HUDEP-2 (cell line): ENCODE measurements at regions not wholly inside any gene's neighbourhood (a gene's known extent, or its start where the extent isn't known, plus 50 kb on each side); places are given as distances from the start of the nearest gene placed in this dataset.

Experiments
- DNase-seq, 76 experiments: peaks; one replicate each; lab custom pipeline; 2025; ENCODE audit not compliant: unreplicated experiment in 76 of 76; lab: John Stamatoyannopoulos, UW

DNA sequence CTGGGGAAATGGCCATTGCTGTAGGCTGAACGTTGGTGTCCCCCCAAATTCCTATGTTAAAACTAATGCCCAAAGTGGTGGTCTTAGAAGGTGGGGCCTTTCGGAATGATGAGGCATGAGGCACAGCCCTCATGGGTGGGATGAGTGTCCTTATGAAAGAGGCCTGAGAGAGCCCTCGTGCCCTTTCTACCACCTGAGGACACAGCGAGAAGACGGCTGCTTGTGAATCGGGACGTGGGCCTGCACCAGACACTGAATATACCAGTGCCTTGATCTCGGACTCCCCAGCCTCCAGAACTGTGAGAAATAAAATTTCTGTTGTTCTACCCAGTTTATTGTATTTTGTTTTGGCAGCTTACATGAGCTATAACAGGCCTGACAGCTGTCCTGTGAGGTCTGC is 162.9 kb upstream of the B3GAT1 start:
- no peak for DNase-seq

- DNase-seq = no peak
These were observed 162.4 kb upstream of the B3GAT1 start for GRCh38 chr11:134574425-134574824.

DNA sequence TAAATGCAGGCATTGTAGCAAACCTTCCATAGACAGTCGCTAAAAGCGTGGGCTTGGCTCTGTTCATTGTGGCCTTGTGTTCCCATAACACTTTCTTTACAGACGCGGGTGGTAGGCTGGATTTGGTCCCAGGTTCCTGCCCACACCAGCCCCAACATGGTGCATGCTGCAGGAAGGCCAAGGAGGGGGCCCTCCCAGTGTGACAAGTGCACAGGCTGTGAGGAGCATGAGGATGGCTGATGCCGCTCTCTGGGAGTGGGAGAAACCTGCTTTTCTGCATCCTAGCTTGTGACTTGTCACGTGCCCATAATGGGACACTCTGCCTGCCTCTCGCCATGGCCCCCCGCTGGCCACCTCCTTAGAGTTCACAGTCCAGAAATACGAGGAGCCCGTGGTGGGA is 161.8 kb upstream of the B3GAT1 start:
- no peak for DNase-seq

- no peak for DNase-seq
These were observed 161.0 kb upstream of the B3GAT1 start for GRCh38 chr11:134572741-134573675.

DNA sequence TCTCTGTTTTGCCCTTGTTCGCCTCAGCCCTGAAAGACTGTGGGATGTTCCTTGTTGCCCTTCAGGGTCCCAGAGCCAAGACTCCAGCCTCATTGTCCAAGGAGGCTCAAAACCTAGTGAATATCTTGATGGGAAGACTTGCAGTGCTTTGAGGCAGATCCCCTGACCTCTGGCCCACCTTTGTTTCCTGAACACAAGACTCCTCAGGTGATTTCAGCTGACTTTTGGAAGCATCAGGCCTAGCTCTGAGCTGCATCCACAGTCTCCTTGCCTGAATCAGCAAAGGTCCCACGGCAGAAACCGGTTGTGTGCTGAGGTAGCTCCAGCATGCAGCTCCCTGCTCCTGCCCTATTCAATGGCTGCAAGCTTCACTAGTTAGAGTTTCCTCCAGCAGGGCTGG is 159.3 kb upstream of the B3GAT1 start:
- DNase-seq = no peak

DNA sequence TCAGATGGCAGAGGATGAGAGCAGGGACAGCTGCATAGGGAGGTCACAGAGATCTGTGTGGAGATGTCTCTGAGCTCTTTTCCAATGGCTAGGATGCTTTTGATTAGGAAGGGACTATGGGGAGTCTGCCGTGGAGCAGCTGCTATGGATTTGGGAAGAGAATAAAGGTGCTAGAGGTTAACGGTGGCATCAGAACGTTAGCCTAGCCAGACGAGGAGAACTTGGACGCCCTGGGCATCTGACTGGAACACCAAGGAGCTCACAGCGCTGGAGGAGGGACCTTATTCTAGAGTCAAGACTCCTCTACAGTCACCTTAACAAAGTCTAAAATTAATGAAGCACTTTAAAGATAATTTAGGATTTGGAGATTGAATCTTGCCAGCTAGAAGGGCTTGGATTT is 157.2 kb upstream of the B3GAT1 start:
- no peak for DNase-seq

- DNase-seq = no peak
These were observed 154.3 kb upstream of the B3GAT1 start for GRCh38 chr11:134566311-134566710.

DNA sequence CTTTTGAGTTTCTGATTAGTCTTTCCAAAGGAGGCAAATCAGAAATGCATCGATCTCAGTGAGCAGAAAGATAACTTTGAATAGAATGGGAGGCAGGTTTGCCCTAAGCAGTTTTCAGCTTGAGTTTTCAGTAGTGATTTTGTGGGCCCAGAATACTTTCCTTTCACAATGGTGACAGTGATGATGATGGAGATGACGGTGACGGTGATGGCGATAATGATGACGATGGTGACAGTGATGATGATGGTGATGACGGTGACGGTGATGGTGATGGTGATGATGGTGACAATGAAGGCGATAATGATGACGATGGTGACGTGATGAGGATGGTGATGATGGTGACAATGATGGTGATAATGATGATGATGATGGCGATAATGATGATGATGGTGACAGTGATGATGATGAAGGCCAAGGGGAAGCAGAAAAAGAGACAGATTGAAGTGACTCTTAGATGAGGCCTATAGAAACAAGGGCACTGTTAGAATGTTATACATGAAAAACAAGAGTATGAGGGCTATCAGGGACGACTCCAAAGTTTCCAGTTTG is 153.4 kb upstream of the B3GAT1 start:
- no peak for DNase-seq

DNA sequence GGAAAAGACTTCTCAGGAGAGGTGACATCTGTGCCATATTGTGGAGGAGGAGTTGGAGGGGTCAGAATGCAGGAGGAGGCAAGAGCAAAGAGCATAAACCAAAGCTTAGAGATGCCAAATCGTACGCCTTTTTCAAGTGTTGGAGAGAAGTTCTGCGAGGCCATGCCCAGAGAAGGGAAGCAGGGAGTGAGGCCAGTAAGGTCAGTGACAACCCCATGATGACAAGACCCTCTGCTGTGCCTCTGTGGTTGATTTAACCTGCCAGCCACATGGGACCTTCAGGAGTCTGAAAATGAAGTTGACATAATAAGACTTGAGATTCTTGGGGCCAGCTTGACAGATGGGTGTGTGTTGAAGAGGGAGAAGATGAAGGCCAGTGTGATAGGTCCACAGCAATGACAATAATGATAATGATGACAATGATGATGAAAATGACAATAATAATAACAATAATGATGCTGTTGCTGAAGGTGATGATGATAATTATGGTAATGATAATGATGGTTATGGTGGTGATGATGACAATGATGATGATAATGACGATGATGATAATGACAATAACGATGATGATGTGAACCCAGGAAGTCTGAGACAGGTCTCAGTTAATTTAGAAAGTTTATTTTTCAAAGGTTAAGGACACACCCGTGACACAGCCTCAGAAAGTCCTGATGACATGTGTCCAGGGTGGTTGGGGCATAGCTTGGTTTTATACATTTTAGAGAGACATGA is 152.6 kb upstream of the B3GAT1 start:
- no peak for DNase-seq

GRCh38 chr11:134562941-134563471 is 151.0 kb upstream of the B3GAT1 start:
- DNase-seq = no peak

DNA sequence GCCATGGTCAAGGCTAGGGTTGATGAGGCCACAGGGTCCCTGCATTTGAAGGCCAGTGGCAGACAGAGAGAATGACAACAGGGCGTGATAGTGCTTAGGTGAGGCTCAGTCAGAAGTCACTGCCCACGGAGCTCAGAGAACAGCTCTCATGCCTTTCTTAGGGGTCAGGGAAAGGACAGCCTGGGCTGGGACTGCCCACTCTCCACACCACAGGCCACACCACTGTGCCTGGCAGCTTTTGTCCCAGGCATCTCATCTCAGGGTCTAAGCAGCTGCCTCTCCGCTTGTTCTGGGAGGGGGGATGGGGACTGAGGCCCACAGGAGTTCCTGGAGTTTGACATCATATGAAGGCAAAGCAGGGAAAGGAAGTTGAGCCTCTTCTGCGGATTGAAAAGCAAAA is 150.2 kb upstream of the B3GAT1 start:
- no peak for DNase-seq

DNA sequence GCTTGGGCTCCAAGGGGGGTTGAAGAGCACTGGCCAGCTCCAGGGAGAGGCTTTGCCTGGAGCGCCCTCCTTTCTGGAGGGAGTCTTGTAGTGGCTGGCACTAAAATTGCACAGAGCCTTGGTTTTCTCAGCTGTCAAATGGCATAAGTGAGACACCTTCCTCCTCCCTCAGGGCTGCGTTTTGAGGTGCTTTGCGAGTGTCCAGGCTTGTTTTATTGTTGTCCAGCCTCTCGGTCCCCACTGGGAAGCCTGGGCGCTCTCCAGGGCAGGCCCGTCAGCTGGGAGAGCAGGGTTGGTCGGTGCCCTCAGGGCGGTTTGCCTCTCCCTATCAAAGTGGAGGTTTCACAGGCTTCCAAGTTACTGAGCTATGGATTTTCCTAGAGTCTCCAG is 149.3 kb upstream of the B3GAT1 start:
- no peak for DNase-seq

GRCh38 chr11:134560566-134561330 is 148.7 kb upstream of the B3GAT1 start:
- no peak for DNase-seq

DNA sequence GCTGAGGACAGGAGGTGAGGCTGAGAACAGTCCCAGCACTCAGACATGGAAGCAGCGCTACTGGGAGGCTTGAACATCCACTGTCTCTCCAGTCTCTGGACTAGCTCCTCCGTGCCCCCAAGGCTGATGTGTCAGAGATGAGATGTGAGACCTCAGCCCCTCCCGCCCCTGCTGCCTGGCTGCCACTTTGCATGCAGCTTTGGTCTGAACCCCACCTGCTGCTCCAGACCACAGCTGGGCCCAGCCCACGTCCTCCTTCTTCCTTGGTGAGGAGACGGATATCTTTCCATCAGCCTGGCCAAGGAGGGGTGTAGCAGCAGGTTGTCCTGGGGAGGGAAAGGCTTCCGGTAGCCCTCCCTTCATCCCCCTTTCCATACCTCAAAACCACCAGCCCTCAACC is 148.0 kb upstream of the B3GAT1 start:
- DNase-seq = no peak

DNA sequence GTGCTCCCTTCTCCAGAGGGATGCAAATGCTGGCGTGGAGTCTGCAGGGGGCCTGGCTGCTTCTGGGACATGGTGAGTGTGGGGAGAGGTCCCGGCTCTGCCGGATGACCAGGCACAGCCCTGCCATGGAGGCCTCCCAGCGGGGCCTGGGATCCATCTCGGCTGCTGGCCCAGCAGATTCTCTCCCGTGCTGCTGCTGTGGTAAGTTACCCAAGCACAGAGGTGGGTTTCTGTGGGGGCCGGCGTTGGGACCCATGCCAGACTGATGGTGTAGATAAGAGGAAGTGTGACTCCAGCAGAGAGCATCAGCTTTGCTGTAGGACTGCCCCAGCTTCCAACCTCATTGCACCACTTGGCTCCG is 147.5 kb upstream of the B3GAT1 start:
- DNase-seq = no peak

DNA sequence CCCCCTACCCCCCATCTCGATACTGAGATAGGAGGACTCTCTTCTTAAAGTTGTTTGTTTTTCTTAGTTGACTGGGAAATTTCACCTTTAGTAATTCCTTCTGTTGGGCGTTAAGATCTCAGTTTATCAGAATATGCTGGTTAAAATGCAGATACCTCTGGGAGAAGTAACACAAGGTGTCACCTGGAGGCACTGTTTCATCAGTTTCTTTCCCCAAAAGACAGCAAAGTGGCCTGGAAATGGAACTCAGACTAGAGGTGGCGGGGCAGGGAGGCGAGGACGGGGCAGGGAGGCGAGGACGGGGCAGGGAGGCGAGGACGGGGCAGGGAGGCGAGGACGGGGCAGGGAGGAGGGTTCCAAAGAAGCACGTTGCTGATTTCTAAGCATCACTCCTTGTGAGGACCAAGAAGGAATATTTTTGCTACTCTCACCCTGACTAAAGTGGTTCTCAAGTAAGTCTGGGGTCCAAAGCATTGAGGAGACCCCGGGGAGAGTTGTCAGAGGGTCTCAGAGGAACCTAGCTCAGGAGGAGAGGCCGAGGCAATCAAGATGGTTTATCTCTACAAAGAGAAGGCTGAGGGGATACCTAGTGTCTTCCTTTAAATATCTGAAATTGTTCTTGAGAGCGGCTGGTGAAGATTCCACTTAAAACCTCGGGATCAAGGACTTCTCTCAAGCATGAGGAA is 147.0 kb upstream of the B3GAT1 start:
- DNase-seq = no peak

GRCh38 chr11:134558258-134558835 is 146.3 kb upstream of the B3GAT1 start:
- no peak for DNase-seq

GRCh38 chr11:134557571-134558257 is 145.7 kb upstream of the B3GAT1 start:
- no peak for DNase-seq

- DNase-seq = no peak
These were observed 144.1 kb upstream of the B3GAT1 start for GRCh38 chr11:134556186-134556585.
